H9 (cell line): ENCODE measurements at regions not wholly inside any gene's neighbourhood (a gene's known extent, or its start where the extent isn't known, plus 50 kb on each side); places are given as distances from the start of the nearest gene placed in this dataset.

Experiments used
- DNase-seq: peaks from one replicate; pipeline ENCODE4 v3.0.0-alpha.2; 2017
- H2AFZ ChIP-seq: one replicate; pipeline ENCODE4 v1.6.1; 2013; ENCODE audit warnings: mild to moderate bottlenecking, low read length, control low read depth, moderate library complexity
- H2AK5ac ChIP-seq: 2 replicates; pipeline ENCODE4 v1.6.1; 2013; ENCODE audit warnings: low read length, control low read depth, mixed read lengths; ENCODE audit not compliant: insufficient read length
- H2BK120ac ChIP-seq: one replicate; pipeline ENCODE4 v1.6.1; 2013; ENCODE audit warnings: low read depth, mild to moderate bottlenecking, low read length, control low read depth, inconsistent platforms; ENCODE audit not compliant: poor library complexity, severe bottlenecking
- H2BK12ac ChIP-seq: 2 replicates; pipeline ENCODE4 v1.6.1; 2013; ENCODE audit warnings: low read length, control low read depth, mixed read lengths, low read depth; ENCODE audit not compliant: insufficient read length
- H2BK15ac ChIP-seq: 2 replicates; pipeline ENCODE4 v1.6.1; 2013; ENCODE audit warnings: low read depth, low read length, control low read depth
- H2BK20ac ChIP-seq: one replicate; pipeline ENCODE4 v1.6.1; 2013; ENCODE audit warnings: low read depth, mild to moderate bottlenecking, low read length, control low read depth, inconsistent platforms; ENCODE audit not compliant: poor library complexity, severe bottlenecking
- H2BK5ac ChIP-seq: 2 replicates; pipeline ENCODE4 v1.6.1; 2013; ENCODE audit warnings: low read length, control low read depth, mixed read lengths; ENCODE audit not compliant: insufficient read length
- H3K14ac ChIP-seq: 2 replicates; pipeline ENCODE4 v1.6.1; 2013; ENCODE audit warnings: low read length, control low read depth; ENCODE audit not compliant: insufficient read depth
- H3K18ac ChIP-seq: 2 replicates; pipeline ENCODE4 v1.6.1; 2013; ENCODE audit warnings: low read depth, mild to moderate bottlenecking, mixed read lengths, low read length, control low read depth; ENCODE audit not compliant: insufficient read length
- H3K23ac ChIP-seq: 2 replicates; pipeline ENCODE4 v1.6.1; 2013; ENCODE audit warnings: low read length, control low read depth, mixed read lengths, low read depth; ENCODE audit not compliant: insufficient read length
- H3K23me2 ChIP-seq: 2 replicates; pipeline ENCODE4 v1.6.1; 2013; ENCODE audit warnings: low read depth, mild to moderate bottlenecking, mixed read lengths, low read length, control low read depth; ENCODE audit not compliant: insufficient read length, poor library complexity, severe bottlenecking
- H3K27ac ChIP-seq: 2 replicates; pipeline ENCODE4 v1.5.1; 2013; ENCODE audit warnings: low read length, control low read depth, mixed read lengths, low read depth; ENCODE audit not compliant: insufficient read length
- H3K27me3 ChIP-seq: 2 replicates; pipeline ENCODE4 v1.6.1; 2013; ENCODE audit warnings: low read length, control low read depth, inconsistent platforms; ENCODE audit not compliant: insufficient read depth
- H3K4ac ChIP-seq: 2 replicates; pipeline ENCODE4 v1.6.1; 2013; ENCODE audit warnings: low read depth, mild to moderate bottlenecking, control low read depth, inconsistent platforms, low read length, moderate library complexity
- H3K4me1 ChIP-seq: 2 replicates; pipeline ENCODE4 v1.6.1; 2013; ENCODE audit warnings: low read length, control low read depth, inconsistent platforms; ENCODE audit not compliant: insufficient read depth
- H3K4me2 ChIP-seq: 2 replicates; pipeline ENCODE4 v1.6.1; 2013; ENCODE audit warnings: low read length, control low read depth, mixed read lengths; ENCODE audit not compliant: insufficient read length, insufficient read depth
- H3K56ac ChIP-seq: 2 replicates; pipeline ENCODE4 v1.6.1; 2013; ENCODE audit warnings: low read depth, mild to moderate bottlenecking, mixed read lengths, low read length, control low read depth; ENCODE audit not compliant: insufficient read length
- H3K79me1 ChIP-seq: 2 replicates; pipeline ENCODE4 v1.6.1; 2013; ENCODE audit warnings: low read depth, mild to moderate bottlenecking, moderate library complexity, low read length, control low read depth, inconsistent platforms; ENCODE audit not compliant: insufficient read depth, poor library complexity, severe bottlenecking
- H3K79me2 ChIP-seq: 2 replicates; pipeline ENCODE4 v1.6.1; 2013; ENCODE audit warnings: low read length, control low read depth, inconsistent platforms; ENCODE audit not compliant: insufficient read depth
- H3K9ac ChIP-seq: 2 replicates; pipeline ENCODE4 v1.6.1; 2013; ENCODE audit warnings: low read length, control low read depth, mixed read lengths; ENCODE audit not compliant: insufficient read length; ENCODE audit errors: extremely low read depth
- H3K9me3 ChIP-seq: one replicate; pipeline ENCODE4 v1.6.1; 2013; ENCODE audit warnings: low read depth, low read length, inconsistent platforms; ENCODE audit not compliant: control insufficient read depth
- H3T11ph ChIP-seq: one replicate; pipeline ENCODE4 v1.6.1; 2013; ENCODE audit warnings: mild to moderate bottlenecking, low read length, control low read depth, inconsistent platforms
- H4K20me1 ChIP-seq: one replicate; pipeline ENCODE4 v1.6.1; 2013; ENCODE audit not compliant: control insufficient read depth, insufficient read length, insufficient read depth
- H4K5ac ChIP-seq: 2 replicates; pipeline ENCODE4 v1.6.1; 2013; ENCODE audit warnings: low read depth, mild to moderate bottlenecking, mixed read lengths, low read length, control low read depth; ENCODE audit not compliant: insufficient read length
- H4K8ac ChIP-seq: replicated peaks from 2 replicates; pipeline ENCODE4 v1.6.1; 2013; ENCODE audit warnings: low read length, control low read depth, mixed read lengths, low read depth; ENCODE audit not compliant: insufficient read length
- H4K91ac ChIP-seq: 2 replicates; pipeline ENCODE4 v1.6.1; 2013; ENCODE audit warnings: low read depth, mild to moderate bottlenecking, moderate library complexity, mixed read lengths, low read length, control low read depth; ENCODE audit not compliant: insufficient read length
- H3K27ac Mint-ChIP-seq, 3 experiments: 2 replicates in 2 of 3; 3 replicates in 1 of 3; pipeline ENCODE4 v1.8.0; 2020 to 2021; ENCODE audit warnings: mixed read lengths in 3 of 3, mild to moderate bottlenecking in 1 of 3, moderate library complexity in 1 of 3
- H3K27me3 Mint-ChIP-seq: 2 replicates; pipeline ENCODE4 v1.8.0; 2021; ENCODE audit warnings: low read depth, mild to moderate bottlenecking, moderate library complexity, mixed read lengths
- H3K36me3 Mint-ChIP-seq, 3 experiments: 2 replicates in 2 of 3; 3 replicates in 1 of 3; pipeline ENCODE4 v1.8.0; 2020 to 2021; ENCODE audit warnings: low read depth in 3 of 3, mixed read lengths in 3 of 3; ENCODE audit not compliant: insufficient read depth in 1 of 3
- H3K4me1 Mint-ChIP-seq, 2 experiments: 2 replicates each; pipeline ENCODE4 v1.8.0; 2020; ENCODE audit warnings: mixed read lengths in 2 of 2
- H3K4me3 Mint-ChIP-seq, 2 experiments: 2 replicates in 1 of 2; 3 replicates in 1 of 2; pipeline ENCODE4 v1.8.0; 2020 to 2021; ENCODE audit warnings: mild to moderate bottlenecking in 2 of 2, mixed read lengths in 2 of 2, moderate library complexity in 1 of 2
- H3K9me3 Mint-ChIP-seq, 2 experiments: 2 replicates in 1 of 2; 3 replicates in 1 of 2; pipeline ENCODE4 v1.8.0; 2020; ENCODE audit warnings: mild to moderate bottlenecking in 2 of 2, mixed read lengths in 2 of 2, moderate library complexity in 1 of 2
- WGBS: extraction: QIAGEN DNeasy Blood & Tissue Kit; methylation state at CpG from one replicate; pipeline ENCODE4 v1.1.7; 2013; ENCODE audit warnings: missing lambda C conversion rate, low lambda C conversion rate, mixed read lengths; ENCODE audit not compliant: insufficient read length; ENCODE audit errors: extremely low coverage; 5-methylcytosine and 5-hydroxymethylcytosine counted together
- TF ChIP-seq, protein P1 (sequence below): fragments of 200-600 bp; sonication (generic); conservative IDR thresholded peaks from 3 replicates; pipeline ENCODE4 v1.8.0; 2021; ENCODE audit warnings: antibody characterized with exemption, mild to moderate bottlenecking

DNA sequence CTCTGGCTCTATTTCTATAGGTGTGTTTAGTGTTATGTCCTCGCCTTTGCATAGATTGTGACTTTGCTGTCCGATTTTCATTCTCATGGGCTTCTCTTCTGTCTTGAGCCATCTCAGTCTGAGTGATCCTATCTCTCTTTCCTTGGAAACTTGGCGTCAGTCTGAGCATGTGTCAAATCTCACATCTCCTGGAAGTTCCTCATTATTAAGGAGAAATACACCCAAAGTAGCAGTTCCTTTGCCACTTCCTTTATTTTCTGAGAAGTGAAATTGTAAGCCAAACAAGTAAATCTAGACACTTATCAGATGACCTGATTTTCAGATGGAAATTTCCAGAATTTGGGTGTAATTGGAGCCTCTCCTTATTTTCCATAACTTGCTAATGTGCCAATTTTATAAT is 126.9 kb upstream of the ANKH start:
- Histone ChIP-seq H3K4me1 (no peaks in the 10 kb centered on the region), H2BK5ac (no peak overlapping the region), H2AK5ac (no peak overlapping the region), H3K27ac (no peak overlapping the region), H2BK15ac (no peak overlapping the region), H3K79me2 (no peaks in the 10 kb centered on the region), H3K4ac (no peak overlapping the region), H3K79me1 (no peaks in the 10 kb centered on the region), H2BK12ac (no peak overlapping the region), H2AFZ (no peak overlapping the region), H4K20me1 (no peaks in the 10 kb centered on the region), H3K18ac (no peak overlapping the region), H4K91ac (no peak overlapping the region), H3T11ph (no peak overlapping the region), H3K4me2 (no peak overlapping the region), H3K9me3 (no peaks in the 10 kb centered on the region), H3K27me3 (no peaks in the 10 kb centered on the region), H3K23me2 (no peaks in the 10 kb centered on the region), H3K14ac (no peak overlapping the region), H2BK120ac (no peak overlapping the region), H4K8ac (no peak overlapping the region), H3K23ac (no peak overlapping the region), H2BK20ac (no peak overlapping the region), H3K56ac (no peak overlapping the region), H4K5ac (no peak overlapping the region), H3K9ac (no peak overlapping the region)
- Mint-ChIP-seq H3K27ac (no peak overlapping the region), H3K4me3 (no peak overlapping the region), H3K9me3 (peaks cover 8 to 19% of the 10 kb centered on the region in 2 experiments), H3K36me3 (peaks cover 0 to 14% (median 3%) of the 10 kb centered on the region in 3 experiments; a peak in 6 of 7 replicates), H3K27me3 (peaks cover 1% of the 10 kb centered on the region; the same call in 1 of the 2 replicates), H3K4me1 (no peaks in the 10 kb centered on the region)
- no CpG with 5 or more reads among the region's 3 CpGs for WGBS
- no peak for DNase-seq
- TF ChIP-seq, protein P1, sequence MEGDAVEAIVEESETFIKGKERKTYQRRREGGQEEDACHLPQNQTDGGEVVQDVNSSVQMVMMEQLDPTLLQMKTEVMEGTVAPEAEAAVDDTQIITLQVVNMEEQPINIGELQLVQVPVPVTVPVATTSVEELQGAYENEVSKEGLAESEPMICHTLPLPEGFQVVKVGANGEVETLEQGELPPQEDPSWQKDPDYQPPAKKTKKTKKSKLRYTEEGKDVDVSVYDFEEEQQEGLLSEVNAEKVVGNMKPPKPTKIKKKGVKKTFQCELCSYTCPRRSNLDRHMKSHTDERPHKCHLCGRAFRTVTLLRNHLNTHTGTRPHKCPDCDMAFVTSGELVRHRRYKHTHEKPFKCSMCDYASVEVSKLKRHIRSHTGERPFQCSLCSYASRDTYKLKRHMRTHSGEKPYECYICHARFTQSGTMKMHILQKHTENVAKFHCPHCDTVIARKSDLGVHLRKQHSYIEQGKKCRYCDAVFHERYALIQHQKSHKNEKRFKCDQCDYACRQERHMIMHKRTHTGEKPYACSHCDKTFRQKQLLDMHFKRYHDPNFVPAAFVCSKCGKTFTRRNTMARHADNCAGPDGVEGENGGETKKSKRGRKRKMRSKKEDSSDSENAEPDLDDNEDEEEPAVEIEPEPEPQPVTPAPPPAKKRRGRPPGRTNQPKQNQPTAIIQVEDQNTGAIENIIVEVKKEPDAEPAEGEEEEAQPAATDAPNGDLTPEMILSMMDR, result no peak
